ENCODE measurements at regions not wholly inside any gene's neighbourhood (a gene's known extent, or its start where the extent isn't known, plus 50 kb on each side); places are given as distances from the start of the nearest gene placed in this dataset.
"Not testable (repeated sequence)": the region's sequence is repeated elsewhere in the genome, so short reads cannot be mapped to it uniquely, and the experiment has no call there.

- H3K36me3 Mint-ChIP-seq (ENCODE audit: low read depth); DNase-seq; H3K4me3 Mint-ChIP-seq; H3K27me3 Mint-ChIP-seq; H3K4me1 Mint-ChIP-seq (ENCODE audit: low read depth); H3K9me3 Mint-ChIP-seq; H3K27ac Mint-ChIP-seq: not testable (repeated sequence)
Observed at GRCh38 chr21:6157515-6157914, 4363.9 kb upstream of the TPTE start.

DNA sequence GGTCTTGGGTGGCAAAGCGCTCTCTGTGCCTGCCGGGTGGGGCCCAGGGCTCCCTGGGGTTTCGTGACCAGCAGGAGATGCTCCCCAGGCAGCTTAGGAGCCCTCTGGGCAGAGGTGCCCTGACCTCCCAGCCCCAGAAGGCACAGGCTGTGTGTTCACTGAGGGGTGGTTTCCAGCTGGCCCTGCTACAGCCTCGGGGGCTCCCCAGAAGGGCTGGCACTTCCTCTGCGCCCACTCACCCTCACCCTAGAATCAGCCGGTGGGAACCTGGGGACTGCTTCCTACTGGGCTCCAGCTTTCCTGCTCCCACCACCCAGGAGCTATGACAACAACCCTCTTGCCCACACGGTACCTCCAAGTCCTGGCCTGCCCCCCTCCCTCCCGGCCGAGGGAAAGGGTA lies 4363.2 kb upstream of the TPTE start:
- H3K9me3 Mint-ChIP-seq; H3K27ac Mint-ChIP-seq; H3K4me3 Mint-ChIP-seq; H3K36me3 Mint-ChIP-seq (ENCODE audit: low read depth); H3K4me1 Mint-ChIP-seq (ENCODE audit: low read depth); H3K27me3 Mint-ChIP-seq; DNase-seq: not testable (repeated sequence)

Data from activated T-cell treated with anti-CD3 and anti-CD28 coated beads, Interleukin-2, amount 50 U/mL, for 24 hours (primary cell).